ENCODE measurements at regions not wholly inside any gene's neighbourhood (a gene's known extent, or its start where the extent isn't known, plus 50 kb on each side); places are given as distances from the start of the nearest gene placed in this dataset.
"Not testable (repeated sequence)": the region's sequence is repeated elsewhere in the genome, so short reads cannot be mapped to it uniquely, and the experiment has no call there.

GRCh38 chr1:95780836-95781235 is 546.8 kb downstream of the RWDD3 start:
- Histone ChIP-seq H3K27me3 (ENCODE audit: insufficient read depth, low read length, poor library complexity, severe bottlenecking) (no peaks in the 10 kb centered on the region), H3K4me1 (ENCODE audit: insufficient read depth, low read length, poor library complexity, severe bottlenecking) (no peaks in the 10 kb centered on the region), H3K4me2 (ENCODE audit: low read depth, low read length, poor library complexity, severe bottlenecking) (no peak overlapping the region), H3F3A (ENCODE audit: low read depth) (no peaks in the 10 kb centered on the region), H2AFZ (ENCODE audit: low read length) (no peak overlapping the region), H3K9ac (ENCODE audit: low read depth, low read length, poor library complexity, severe bottlenecking) (no peak overlapping the region), H3K79me2 (ENCODE audit: insufficient read depth, low read length) (no peaks in the 10 kb centered on the region), H4K20me1 (ENCODE audit: insufficient read depth, low read length, poor library complexity, severe bottlenecking) (no peaks in the 10 kb centered on the region), H3K9me2 (replicated peaks; ENCODE audit: low read depth, low read length) (no peaks in the 10 kb centered on the region), H3K36me3 (ENCODE audit: insufficient read depth, low read length) (no peaks in the 10 kb centered on the region), H3K9me3 (ENCODE audit: insufficient read depth, low read depth, low read length) (no peaks in the 10 kb centered on the region), H3K4me3 (ENCODE audit: low read length, poor library complexity, severe bottlenecking) (no peak overlapping the region)
- TF ChIP-seq CTCF (conservative IDR thresholded peaks at IDR 0.05; ENCODE audit: low read length) (no peak), EZH2phosphoT487 (IDR thresholded peaks at IDR 0.05; ENCODE audit: borderline replicate concordance) (no peak)

DNA sequence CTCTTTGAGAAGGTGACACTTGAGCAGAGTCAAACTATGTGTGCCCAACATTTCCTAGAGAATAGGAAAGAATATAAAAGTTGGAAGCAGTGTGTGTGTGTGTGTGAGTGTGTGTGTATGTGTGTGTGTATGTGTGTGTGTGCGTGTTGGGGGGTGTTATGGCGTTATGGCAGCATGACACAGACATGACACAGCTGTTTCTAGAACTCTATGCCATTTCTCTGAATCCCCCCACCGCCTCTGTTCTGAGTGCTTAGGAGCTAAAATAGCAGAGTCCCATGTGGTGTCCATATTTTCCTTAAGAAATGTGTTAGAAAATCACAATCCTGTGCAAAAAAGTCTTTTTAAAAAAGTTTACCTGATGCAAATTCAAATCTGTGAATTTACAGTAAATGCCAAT is 556.1 kb downstream of the RWDD3 start:
- Histone ChIP-seq H3K79me2 (ENCODE audit: insufficient read depth, low read length) (no peaks in the 10 kb centered on the region), H3F3A (ENCODE audit: low read depth) (no peaks in the 10 kb centered on the region), H3K4me3 (ENCODE audit: low read length, poor library complexity, severe bottlenecking) (no peak overlapping the region), H3K4me2 (ENCODE audit: low read depth, low read length, poor library complexity, severe bottlenecking) (no peak overlapping the region), H3K4me1 (ENCODE audit: insufficient read depth, low read length, poor library complexity, severe bottlenecking) (no peaks in the 10 kb centered on the region), H3K27me3 (ENCODE audit: insufficient read depth, low read length, poor library complexity, severe bottlenecking) (no peaks in the 10 kb centered on the region), H2AFZ (ENCODE audit: low read length) (no peak overlapping the region), H3K36me3 (ENCODE audit: insufficient read depth, low read length) (no peaks in the 10 kb centered on the region), H4K20me1 (ENCODE audit: insufficient read depth, low read length, poor library complexity, severe bottlenecking) (no peaks in the 10 kb centered on the region), H3K9ac (ENCODE audit: low read depth, low read length, poor library complexity, severe bottlenecking) (no peak overlapping the region), H3K9me2 (replicated peaks; ENCODE audit: low read depth, low read length) (no peaks in the 10 kb centered on the region), H3K9me3 (ENCODE audit: insufficient read depth, low read depth, low read length) (no peaks in the 10 kb centered on the region)
- TF ChIP-seq CTCF (conservative IDR thresholded peaks at IDR 0.05; ENCODE audit: low read length), result no peak
- TF ChIP-seq EZH2phosphoT487 (IDR thresholded peaks at IDR 0.05; ENCODE audit: borderline replicate concordance), result no peak

GRCh38 chr1:95793893-95794292 is 559.9 kb downstream of the RWDD3 start:
- Histone ChIP-seq H3K79me2 (ENCODE audit: insufficient read depth, low read length) (no peaks in the 10 kb centered on the region), H3K9ac (ENCODE audit: low read depth, low read length, poor library complexity, severe bottlenecking) (no peak overlapping the region), H3K4me3 (ENCODE audit: low read length, poor library complexity, severe bottlenecking) (no peak overlapping the region), H3K9me2 (replicated peaks; ENCODE audit: low read depth, low read length) (no peaks in the 10 kb centered on the region), H3K4me2 (ENCODE audit: low read depth, low read length, poor library complexity, severe bottlenecking) (no peak overlapping the region), H3K36me3 (ENCODE audit: insufficient read depth, low read length) (no peaks in the 10 kb centered on the region), H4K20me1 (ENCODE audit: insufficient read depth, low read length, poor library complexity, severe bottlenecking) (no peaks in the 10 kb centered on the region), H3K4me1 (ENCODE audit: insufficient read depth, low read length, poor library complexity, severe bottlenecking) (no peaks in the 10 kb centered on the region), H2AFZ (ENCODE audit: low read length) (no peak overlapping the region), H3K9me3 (ENCODE audit: insufficient read depth, low read depth, low read length) (no peaks in the 10 kb centered on the region), H3F3A (ENCODE audit: low read depth) (no peaks in the 10 kb centered on the region), H3K27me3 (ENCODE audit: insufficient read depth, low read length, poor library complexity, severe bottlenecking) (no peaks in the 10 kb centered on the region)
- TF ChIP-seq EZH2phosphoT487 (IDR thresholded peaks at IDR 0.05; ENCODE audit: borderline replicate concordance), result no peak
- peak; percentile 48 for TF ChIP-seq CTCF (conservative IDR thresholded peaks at IDR 0.05; ENCODE audit: low read length)

- H3K4me2 ChIP-seq (ENCODE audit: low read depth, low read length, poor library complexity, severe bottlenecking); H3K4me1 ChIP-seq (ENCODE audit: insufficient read depth, low read length, poor library complexity, severe bottlenecking); H3K9me3 ChIP-seq (ENCODE audit: insufficient read depth, low read depth, low read length); H3K36me3 ChIP-seq (ENCODE audit: insufficient read depth, low read length); H3K9me2 ChIP-seq (replicated peaks; ENCODE audit: low read depth, low read length); H4K20me1 ChIP-seq (ENCODE audit: insufficient read depth, low read length, poor library complexity, severe bottlenecking); H3K9ac ChIP-seq (ENCODE audit: low read depth, low read length, poor library complexity, severe bottlenecking); H2AFZ ChIP-seq (ENCODE audit: low read length); H3K4me3 ChIP-seq (ENCODE audit: low read length, poor library complexity, severe bottlenecking); H3F3A ChIP-seq (ENCODE audit: low read depth); H3K79me2 ChIP-seq (ENCODE audit: insufficient read depth, low read length); H3K27me3 ChIP-seq (ENCODE audit: insufficient read depth, low read length, poor library complexity, severe bottlenecking): not testable (repeated sequence)
These were observed 563.8 kb downstream of the RWDD3 start for GRCh38 chr1:95797761-95798160.
